SK-N-SH (cell line): ENCODE measurements at regions not wholly inside any gene's neighbourhood (a gene's known extent, or its start where the extent isn't known, plus 50 kb on each side); places are given as distances from the start of the nearest gene placed in this dataset.

Experiments used
- CTCF ChIA-PET: fragments of 300-600, 350-600 bp; formaldehyde crosslinking; extraction: SDS; loops from one replicate; lab custom pipeline; 2021; lab: Yijun Ruan, JAX
- POLR2A ChIA-PET: fragments of 350-600 bp; sonication (Branson Sonifier 250); formaldehyde crosslinking; extraction: SDS; loops from one replicate; lab custom pipeline; 2020; ENCODE audit warnings: antibody characterized with exemption, inconsistent platforms; lab: Yijun Ruan, JAX
- DNase-seq: peaks from one replicate; pipeline ENCODE4 v3.0.0; 2012
- H2AFZ ChIP-seq: fragments of 200-600 bp; sonication (generic); 2 replicates; pipeline ENCODE4 v1.8.1; 2016; ENCODE audit warnings: antibody characterized with exemption, mild to moderate bottlenecking, low read depth
- H3F3A ChIP-seq: fragments of 200-600 bp; sonication (generic); replicated peaks from 2 replicates; pipeline ENCODE3; 2016; ENCODE audit warnings: antibody characterized with exemption, mild to moderate bottlenecking; ENCODE audit not compliant: insufficient read depth
- H3K27ac ChIP-seq, 2 experiments: fragments of 200-500 bp in 1 of 2; fragments of 200-600 bp in 1 of 2; sonication (Bioruptor generic) in 1 of 2; sonication (generic), shearing (Covaris generic) in 1 of 2; 2 replicates each; pipeline versions ENCODE4 v1.5.1 to v1.6.1; 2014 to 2016; ENCODE audit warnings: low read depth in 2 of 2, inconsistent platforms in 1 of 2, low read length in 1 of 2, mild to moderate bottlenecking in 1 of 2, mixed read lengths in 1 of 2
- H3K27me3 ChIP-seq: fragments of 200-600 bp; sonication (generic), shearing (Covaris generic); 2 replicates; pipeline ENCODE4 v1.6.1; 2016; ENCODE audit warnings: mixed run types; ENCODE audit not compliant: insufficient read depth
- H3K36me3 ChIP-seq, 2 experiments: fragments of 200-500 bp in 1 of 2; fragments of 200-600 bp in 1 of 2; sonication (Bioruptor generic) in 1 of 2; sonication (generic) in 1 of 2; replicated peaks in 1 of 2; 2 replicates each; pipeline versions ENCODE3 to v1.5.1; 2014 to 2016; ENCODE audit warnings: low read length in 1 of 2, mild to moderate bottlenecking in 1 of 2; ENCODE audit not compliant: insufficient read depth in 2 of 2, control insufficient read depth in 1 of 2
- H3K4me1 ChIP-seq, 2 experiments: fragments of 200-500 bp in 1 of 2; fragments of 200-600 bp in 1 of 2; sonication (Bioruptor generic) in 1 of 2; sonication (generic), shearing (Covaris generic) in 1 of 2; 2 replicates each; pipeline versions ENCODE4 v1.5.1 to v1.6.1; 2014 to 2016; ENCODE audit warnings: low read depth in 1 of 2, low read length in 1 of 2, mixed run types in 1 of 2; ENCODE audit not compliant: insufficient read depth in 2 of 2, control insufficient read depth in 1 of 2
- H3K4me2 ChIP-seq: fragments of 200-600 bp; sonication (generic), shearing (Covaris generic); 2 replicates; pipeline ENCODE4 v1.6.1; 2017; ENCODE audit warnings: mixed run types
- H3K4me3 ChIP-seq, 2 experiments: fragments of 200-500 bp in 1 of 2; fragments of 200-600 bp in 1 of 2; sonication (Bioruptor generic) in 1 of 2; sonication (generic), shearing (Covaris generic) in 1 of 2; 2 replicates each; pipeline versions ENCODE4 v1.5.1 to v1.8.1; 2014 to 2016; ENCODE audit warnings: low read depth in 2 of 2, inconsistent platforms in 1 of 2, low read length in 1 of 2, mild to moderate bottlenecking in 1 of 2, mixed read lengths in 1 of 2, moderate library complexity in 1 of 2
- H3K79me2 ChIP-seq: fragments of 200-600 bp; sonication (generic); 2 replicates; pipeline ENCODE4 v1.8.1; 2017; ENCODE audit warnings: mild to moderate bottlenecking; ENCODE audit not compliant: insufficient read depth
- H3K9ac ChIP-seq: fragments of 200-600 bp; sonication (generic); 2 replicates; pipeline ENCODE4 v1.6.1; 2017; ENCODE audit warnings: mixed run types
- H3K9me2 ChIP-seq: fragments of 200-600 bp; sonication (generic); 2 replicates; pipeline ENCODE4 v1.6.1; 2017; ENCODE audit warnings: mixed run types
- H3K9me3 ChIP-seq: fragments of 200-600 bp; sonication (generic); 2 replicates; pipeline ENCODE4 v1.6.1; 2017; ENCODE audit warnings: mixed run types, mild to moderate bottlenecking, moderate library complexity
- H4K20me1 ChIP-seq: fragments of 200-600 bp; sonication (generic); 2 replicates; pipeline ENCODE4 v1.6.1; 2017; ENCODE audit warnings: mild to moderate bottlenecking, mixed run types; ENCODE audit not compliant: insufficient read depth
- EP300 ChIP-seq, 2 experiments: IDR thresholded peaks; 2 replicates each; pipeline versions ENCODE4 v1.4.0 to v1.6.1; 2012; ENCODE audit warnings: borderline replicate concordance in 1 of 2, low read depth in 1 of 2, low read length in 1 of 2
- FOXJ3 ChIP-seq: sonication (generic); formaldehyde crosslinking; IDR thresholded peaks from 2 replicates; pipeline ENCODE4 v1.5.1; 2020; ENCODE audit warnings: mild to moderate bottlenecking, missing genetic modification reagents
- FOXM1 ChIP-seq: IDR thresholded peaks from 2 replicates; pipeline ENCODE4 v1.4.0; 2012; ENCODE audit warnings: low read depth, mild to moderate bottlenecking
- GABPA ChIP-seq: IDR thresholded peaks from 2 replicates; pipeline ENCODE4 v1.4.0; 2012; ENCODE audit warnings: low read depth, mild to moderate bottlenecking
- JUND ChIP-seq: IDR thresholded peaks from 2 replicates; pipeline ENCODE4 v1.4.0; 2012
- MEF2A ChIP-seq: IDR thresholded peaks from 2 replicates; pipeline ENCODE4 v1.4.0; 2012; ENCODE audit warnings: low read depth, borderline replicate concordance
- MXI1 ChIP-seq: IDR thresholded peaks from 2 replicates; pipeline ENCODE4 v1.6.1; 2012; ENCODE audit warnings: mild to moderate bottlenecking, low read depth, low read length, improper control_type of control experiment
- NRF1 ChIP-seq: IDR thresholded peaks from 2 replicates; pipeline ENCODE4 v1.6.1; 2012; ENCODE audit warnings: low read depth, mild to moderate bottlenecking, low read length
- POLR2AphosphoS5 ChIP-seq: IDR thresholded peaks from 2 replicates; pipeline ENCODE4 v1.6.1; 2012; ENCODE audit warnings: low read depth, low read length
- RAD21 ChIP-seq: IDR thresholded peaks from 2 replicates; pipeline ENCODE4 v1.6.1; 2012; ENCODE audit warnings: mild to moderate bottlenecking, low read length
- RFX5 ChIP-seq: IDR thresholded peaks from 2 replicates; pipeline ENCODE4 v1.6.1; 2012; ENCODE audit warnings: mild to moderate bottlenecking, improper control_type of control experiment, low read length
- SIN3A ChIP-seq: IDR thresholded peaks from 2 replicates; pipeline ENCODE4 v1.6.1; 2012; ENCODE audit warnings: low read depth, mild to moderate bottlenecking, low read length, moderate library complexity, borderline replicate concordance
- SMC3 ChIP-seq: IDR thresholded peaks from 2 replicates; pipeline ENCODE4 v1.6.1; 2012; ENCODE audit warnings: low read depth, low read length, improper control_type of control experiment
- TAF1 ChIP-seq: IDR thresholded peaks from 2 replicates; pipeline ENCODE4 v1.6.1; 2012; ENCODE audit warnings: low read depth, mild to moderate bottlenecking, low read length, moderate library complexity, borderline replicate concordance
- YY1 ChIP-seq: IDR thresholded peaks from 2 replicates; pipeline ENCODE4 v1.4.0; 2012; ENCODE audit warnings: low read depth, mild to moderate bottlenecking
- WGBS: methylation state at CpG from one replicate; pipeline ENCODE4 v1.1.6; 2017; ENCODE audit warnings: low lambda C conversion rate; 5-methylcytosine and 5-hydroxymethylcytosine counted together
- TF ChIP-seq, protein P1 (sequence below): IDR thresholded peaks from 2 replicates; pipeline ENCODE4 v1.4.0; 2012; ENCODE audit warnings: low read depth, borderline replicate concordance
- TF ChIP-seq, protein P2 (sequence below): IDR thresholded peaks from 2 replicates; pipeline ENCODE4 v1.6.1; 2012; ENCODE audit warnings: mild to moderate bottlenecking, low read depth, low read length, moderate library complexity
- TF ChIP-seq, protein P3 (sequence below): IDR thresholded peaks from 2 replicates; pipeline ENCODE4; 2012
- TF ChIP-seq, protein P4 (sequence below): fragments of 150-350 bp; IDR thresholded peaks from 2 replicates; pipeline ENCODE4 v1.6.1; 2016; ENCODE audit warnings: mild to moderate bottlenecking, low read depth, low read length

DNA sequence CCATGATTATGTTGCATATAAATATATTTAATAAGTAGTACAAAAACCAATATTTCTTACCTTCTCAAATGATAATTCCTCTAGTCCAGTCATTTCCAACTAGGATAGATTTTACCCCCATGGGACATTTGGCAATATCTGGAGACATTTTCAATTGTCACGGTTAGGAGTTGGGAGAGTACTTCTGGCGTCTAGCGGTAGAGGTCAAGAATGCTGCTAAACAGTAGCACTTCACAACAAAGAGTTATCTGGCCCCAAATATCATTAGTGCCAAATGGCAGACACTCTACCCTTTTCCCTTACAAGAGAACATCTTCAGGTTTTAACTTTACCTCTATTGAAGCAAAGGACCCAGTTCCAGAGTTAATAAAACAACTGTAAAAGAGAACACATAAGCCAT is 168.1 kb downstream of the FAT4 start:
- DNase-seq = no peak
- Histone ChIP-seq H3K9ac (no peak overlapping the region), H3K4me2 (no peak overlapping the region; the same call in 1 of the 2 replicates), H3K9me3 (no peaks in the 10 kb centered on the region), H4K20me1 (no peaks in the 10 kb centered on the region), H3K27me3 (no peaks in the 10 kb centered on the region), H3K79me2 (no peaks in the 10 kb centered on the region), H3K36me3 (peaks cover 28 to 54% of the 10 kb centered on the region in 2 experiments), H3K9me2 (no peaks in the 10 kb centered on the region), H3K27ac (peak overlapping the region; percentile 53 to 67; a peak in 3 of 4 replicates), H3K4me1 (peaks cover 2 to 6% of the 10 kb centered on the region in 2 experiments; a peak in 3 of 4 replicates), H3K4me3 (no peak overlapping the region), H2AFZ (no peak overlapping the region), H3F3A (peaks cover 9% of the 10 kb centered on the region)
- POLR2A ChIA-PET = no interaction called here
- TF ChIP-seq, protein P1, sequence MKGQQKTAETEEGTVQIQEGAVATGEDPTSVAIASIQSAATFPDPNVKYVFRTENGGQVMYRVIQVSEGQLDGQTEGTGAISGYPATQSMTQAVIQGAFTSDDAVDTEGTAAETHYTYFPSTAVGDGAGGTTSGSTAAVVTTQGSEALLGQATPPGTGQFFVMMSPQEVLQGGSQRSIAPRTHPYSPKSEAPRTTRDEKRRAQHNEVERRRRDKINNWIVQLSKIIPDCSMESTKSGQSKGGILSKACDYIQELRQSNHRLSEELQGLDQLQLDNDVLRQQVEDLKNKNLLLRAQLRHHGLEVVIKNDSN = no peak
- TF ChIP-seq JUND (no peak), SMC3 (no peak), MXI1 (no peak), NRF1 (no peak), GABPA (no peak), SIN3A (no peak), FOXJ3 (CRISPR knock-in tag) (no peak), RFX5 (no peak), MEF2A (no peak), TAF1 (no peak)
- TF ChIP-seq, protein P2, sequence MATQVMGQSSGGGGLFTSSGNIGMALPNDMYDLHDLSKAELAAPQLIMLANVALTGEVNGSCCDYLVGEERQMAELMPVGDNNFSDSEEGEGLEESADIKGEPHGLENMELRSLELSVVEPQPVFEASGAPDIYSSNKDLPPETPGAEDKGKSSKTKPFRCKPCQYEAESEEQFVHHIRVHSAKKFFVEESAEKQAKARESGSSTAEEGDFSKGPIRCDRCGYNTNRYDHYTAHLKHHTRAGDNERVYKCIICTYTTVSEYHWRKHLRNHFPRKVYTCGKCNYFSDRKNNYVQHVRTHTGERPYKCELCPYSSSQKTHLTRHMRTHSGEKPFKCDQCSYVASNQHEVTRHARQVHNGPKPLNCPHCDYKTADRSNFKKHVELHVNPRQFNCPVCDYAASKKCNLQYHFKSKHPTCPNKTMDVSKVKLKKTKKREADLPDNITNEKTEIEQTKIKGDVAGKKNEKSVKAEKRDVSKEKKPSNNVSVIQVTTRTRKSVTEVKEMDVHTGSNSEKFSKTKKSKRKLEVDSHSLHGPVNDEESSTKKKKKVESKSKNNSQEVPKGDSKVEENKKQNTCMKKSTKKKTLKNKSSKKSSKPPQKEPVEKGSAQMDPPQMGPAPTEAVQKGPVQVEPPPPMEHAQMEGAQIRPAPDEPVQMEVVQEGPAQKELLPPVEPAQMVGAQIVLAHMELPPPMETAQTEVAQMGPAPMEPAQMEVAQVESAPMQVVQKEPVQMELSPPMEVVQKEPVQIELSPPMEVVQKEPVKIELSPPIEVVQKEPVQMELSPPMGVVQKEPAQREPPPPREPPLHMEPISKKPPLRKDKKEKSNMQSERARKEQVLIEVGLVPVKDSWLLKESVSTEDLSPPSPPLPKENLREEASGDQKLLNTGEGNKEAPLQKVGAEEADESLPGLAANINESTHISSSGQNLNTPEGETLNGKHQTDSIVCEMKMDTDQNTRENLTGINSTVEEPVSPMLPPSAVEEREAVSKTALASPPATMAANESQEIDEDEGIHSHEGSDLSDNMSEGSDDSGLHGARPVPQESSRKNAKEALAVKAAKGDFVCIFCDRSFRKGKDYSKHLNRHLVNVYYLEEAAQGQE = no peak
- TF ChIP-seq, protein P3, sequence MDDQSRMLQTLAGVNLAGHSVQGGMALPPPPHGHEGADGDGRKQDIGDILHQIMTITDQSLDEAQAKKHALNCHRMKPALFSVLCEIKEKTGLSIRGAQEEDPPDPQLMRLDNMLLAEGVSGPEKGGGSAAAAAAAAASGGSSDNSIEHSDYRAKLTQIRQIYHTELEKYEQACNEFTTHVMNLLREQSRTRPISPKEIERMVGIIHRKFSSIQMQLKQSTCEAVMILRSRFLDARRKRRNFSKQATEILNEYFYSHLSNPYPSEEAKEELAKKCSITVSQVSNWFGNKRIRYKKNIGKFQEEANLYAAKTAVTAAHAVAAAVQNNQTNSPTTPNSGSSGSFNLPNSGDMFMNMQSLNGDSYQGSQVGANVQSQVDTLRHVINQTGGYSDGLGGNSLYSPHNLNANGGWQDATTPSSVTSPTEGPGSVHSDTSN = no peak
- CTCF ChIA-PET = no interaction called here
- 85% methylated on average over 3 of the region's 3 CpGs for WGBS

DNA sequence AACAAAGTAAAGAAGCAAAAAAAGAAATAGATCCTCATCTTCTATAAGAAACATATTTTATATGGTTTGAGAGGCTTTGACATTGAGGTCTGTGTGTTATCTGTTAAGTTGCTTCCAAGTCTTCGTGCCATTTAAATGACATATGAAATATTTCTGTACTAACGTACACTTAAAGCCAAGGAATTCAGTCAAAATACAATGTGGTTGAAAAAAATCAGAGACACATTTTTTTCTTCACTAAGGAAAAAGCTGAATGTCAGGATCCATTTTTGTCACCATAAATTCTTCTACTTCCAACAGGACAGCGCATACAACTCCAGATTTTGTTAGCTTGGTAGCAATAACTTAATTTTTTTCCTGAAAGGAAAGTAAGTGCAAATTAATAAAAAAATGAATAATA is 168.5 kb downstream of the FAT4 start:
- H2AFZ ChIP-seq = no peak overlapping the region
- TF ChIP-seq SIN3A (no peak), YY1 (no peak), POLR2AphosphoS5 (no peak), RAD21 (no peak), JUND (peak; percentile 72), RFX5 (no peak), FOXM1 (no peak), FOXJ3 (CRISPR knock-in tag) (no peak), EP300 (IDR thresholded peaks at IDR 0.05; ENCODE audit: borderline replicate concordance in 1 of 2, low read depth in 1 of 2, low read length in 1 of 2) (peak in 1 of 2 experiments; percentile 64; a peak in 1 of 4 replicates)
- TF ChIP-seq, protein P4, sequence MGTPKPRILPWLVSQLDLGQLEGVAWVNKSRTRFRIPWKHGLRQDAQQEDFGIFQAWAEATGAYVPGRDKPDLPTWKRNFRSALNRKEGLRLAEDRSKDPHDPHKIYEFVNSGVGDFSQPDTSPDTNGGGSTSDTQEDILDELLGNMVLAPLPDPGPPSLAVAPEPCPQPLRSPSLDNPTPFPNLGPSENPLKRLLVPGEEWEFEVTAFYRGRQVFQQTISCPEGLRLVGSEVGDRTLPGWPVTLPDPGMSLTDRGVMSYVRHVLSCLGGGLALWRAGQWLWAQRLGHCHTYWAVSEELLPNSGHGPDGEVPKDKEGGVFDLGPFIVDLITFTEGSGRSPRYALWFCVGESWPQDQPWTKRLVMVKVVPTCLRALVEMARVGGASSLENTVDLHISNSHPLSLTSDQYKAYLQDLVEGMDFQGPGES = no peak

More for the DNA sequence above, 168.5 kb downstream of the FAT4 start:
- peaks cover 29 to 55% of the 10 kb centered on the region in 2 experiments for H3K36me3 ChIP-seq
- no peaks in the 10 kb centered on the region for H4K20me1 ChIP-seq
- H3K9ac ChIP-seq = no peak overlapping the region
- no peak overlapping the region; the same call in 1 of the 2 replicates for H3K4me2 ChIP-seq
- DNase-seq = no peak
- no peaks in the 10 kb centered on the region for H3K27me3 ChIP-seq
- H3K27ac ChIP-seq = peak overlapping the region; percentile 53 to 67; a peak in 3 of 4 replicates
- peaks cover 9% of the 10 kb centered on the region for H3F3A ChIP-seq
- no peaks in the 10 kb centered on the region for H3K9me2 ChIP-seq
- no peaks in the 10 kb centered on the region for H3K9me3 ChIP-seq
- ChIA-PET POLR2A (no interaction called here), CTCF (no interaction called here)
- no peaks in the 10 kb centered on the region for H3K79me2 ChIP-seq
- no peak overlapping the region for H3K4me3 ChIP-seq
- 45% methylated on average over 3 of the region's 3 CpGs for WGBS
- H3K4me1 ChIP-seq = peaks cover 2 to 6% of the 10 kb centered on the region in 2 experiments; a peak in 3 of 4 replicates
